ENCODE measurements at regions not wholly inside any gene's neighbourhood (a gene's known extent, or its start where the extent isn't known, plus 50 kb on each side); places are given as distances from the start of the nearest gene placed in this dataset.
"Not testable (repeated sequence)": the region's sequence is repeated elsewhere in the genome, so short reads cannot be mapped to it uniquely, and the experiment has no call there.

GRCh38 chr15:62420371-62420770, 255.3 kb upstream of the C2CD4B start:
- H3K4me3 ChIP-seq (ENCODE audit: low read length); H3K4me1 ChIP-seq (ENCODE audit: control insufficient read depth, insufficient read depth, low read length); DNase-seq (ENCODE audit: low read depth, low spot score); H3K9me3 ChIP-seq (ENCODE audit: control insufficient read depth, insufficient read depth, low read length); H3K27ac ChIP-seq (ENCODE audit: low read length); H3K36me3 ChIP-seq (ENCODE audit: control insufficient read depth, insufficient read depth, low read length); H3K27me3 ChIP-seq (ENCODE audit: control insufficient read depth, insufficient read depth, low read length): not testable (repeated sequence)
- WGBS (ENCODE audit: insufficient coverage, insufficient read length) = no CpG with 5 or more reads among the region's 6 CpGs

DNA sequence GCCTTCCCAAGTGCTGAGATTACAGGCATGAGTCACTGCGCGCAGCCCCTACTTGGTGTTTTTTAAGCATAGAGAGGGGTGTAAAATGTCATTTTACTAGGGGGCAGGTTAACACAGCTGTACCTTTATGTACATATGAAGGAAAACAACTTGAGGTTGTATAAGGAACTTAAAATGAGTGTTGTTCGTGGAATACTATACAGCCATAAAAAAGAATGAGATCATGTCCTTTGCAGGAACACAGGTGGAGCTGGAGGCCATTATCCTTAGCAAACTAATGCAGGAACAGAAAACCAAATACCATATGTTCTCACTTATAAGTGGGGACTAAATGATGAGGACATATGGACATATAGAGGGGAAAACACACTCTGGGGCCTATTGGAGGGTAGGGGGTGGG, 256.2 kb upstream of the C2CD4B start:
- H3K27ac ChIP-seq (ENCODE audit: low read length) = no peak overlapping the region
- no peaks in the 10 kb centered on the region for H3K27me3 ChIP-seq (ENCODE audit: control insufficient read depth, insufficient read depth, low read length)
- no peak for DNase-seq (ENCODE audit: low read depth, low spot score)
- no CpG with 5 or more reads among the region's 3 CpGs for WGBS (ENCODE audit: insufficient coverage, insufficient read length)
- H3K4me3 ChIP-seq (ENCODE audit: low read length) = no peak overlapping the region
- H3K4me1 ChIP-seq (ENCODE audit: control insufficient read depth, insufficient read depth, low read length) = peaks cover 5% of the 10 kb centered on the region
- H3K9me3 ChIP-seq (ENCODE audit: control insufficient read depth, insufficient read depth, low read length) = no peaks in the 10 kb centered on the region
- no peaks in the 10 kb centered on the region for H3K36me3 ChIP-seq (ENCODE audit: control insufficient read depth, insufficient read depth, low read length)

DNA sequence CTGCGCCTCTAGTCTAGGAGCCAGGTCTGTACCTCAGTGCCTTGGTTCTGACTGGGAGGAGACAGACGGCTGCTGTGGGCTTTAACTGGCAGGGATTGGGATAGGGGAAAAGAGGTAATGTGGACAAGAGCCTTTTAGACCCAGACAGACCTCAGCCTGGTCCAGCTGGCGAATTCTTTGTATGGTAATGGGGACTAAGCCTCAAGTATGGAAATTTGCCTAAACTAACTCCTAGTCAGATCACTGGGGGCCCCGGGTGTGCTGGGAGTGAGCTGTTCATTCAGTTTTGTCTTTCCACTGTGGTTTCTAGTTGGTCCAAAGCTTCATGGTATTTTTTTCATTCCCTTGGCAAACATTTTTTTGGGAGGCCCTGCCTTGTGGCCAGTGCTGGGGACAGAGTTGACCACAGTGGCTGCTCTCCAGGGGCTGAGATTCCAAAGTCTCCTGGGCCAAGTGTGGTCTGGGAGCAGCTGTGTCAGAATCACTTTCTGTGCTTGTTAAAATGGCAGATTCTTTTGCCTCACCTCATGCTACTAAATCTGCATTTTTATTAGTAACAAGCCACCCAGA, 261.4 kb upstream of the C2CD4B start:
- no peak for DNase-seq (ENCODE audit: low read depth, low spot score)
- Histone ChIP-seq H3K4me1 (ENCODE audit: control insufficient read depth, insufficient read depth, low read length) (peaks cover 1% of the 10 kb centered on the region; the same call in 1 of the 2 replicates), H3K27ac (ENCODE audit: low read length) (no peak overlapping the region), H3K4me3 (ENCODE audit: low read length) (no peak overlapping the region), H3K9me3 (ENCODE audit: control insufficient read depth, insufficient read depth, low read length) (no peaks in the 10 kb centered on the region), H3K36me3 (ENCODE audit: control insufficient read depth, insufficient read depth, low read length) (no peaks in the 10 kb centered on the region), H3K27me3 (ENCODE audit: control insufficient read depth, insufficient read depth, low read length) (no peaks in the 10 kb centered on the region)
- WGBS (ENCODE audit: insufficient coverage, insufficient read length) = no CpG with 5 or more reads among the region's 4 CpGs

GRCh38 chr15:62428259-62428658, 263.2 kb upstream of the C2CD4B start:
- Histone ChIP-seq H3K36me3 (ENCODE audit: control insufficient read depth, insufficient read depth, low read length) (no peaks in the 10 kb centered on the region), H3K9me3 (ENCODE audit: control insufficient read depth, insufficient read depth, low read length) (no peaks in the 10 kb centered on the region), H3K27ac (ENCODE audit: low read length) (no peak overlapping the region), H3K27me3 (ENCODE audit: control insufficient read depth, insufficient read depth, low read length) (no peaks in the 10 kb centered on the region), H3K4me3 (ENCODE audit: low read length) (no peak overlapping the region), H3K4me1 (ENCODE audit: control insufficient read depth, insufficient read depth, low read length) (peaks cover 1% of the 10 kb centered on the region; the same call in 1 of the 2 replicates)
- DNase-seq (ENCODE audit: low read depth, low spot score) = no peak
- WGBS (ENCODE audit: insufficient coverage, insufficient read length) = no CpG with 5 or more reads among the region's 8 CpGs

- Histone ChIP-seq H3K4me3 (ENCODE audit: low read length) (no peak overlapping the region), H3K27ac (ENCODE audit: low read length) (no peak overlapping the region)
Observed at GRCh38 chr15:62428851-62429598, 263.9 kb upstream of the C2CD4B start.

GRCh38 chr15:62430056-62430455, 265.0 kb upstream of the C2CD4B start:
- no peaks in the 10 kb centered on the region for H3K27me3 ChIP-seq (ENCODE audit: control insufficient read depth, insufficient read depth, low read length)
- H3K27ac ChIP-seq (ENCODE audit: low read length) = no peak overlapping the region
- no CpG with 5 or more reads among the region's 2 CpGs for WGBS (ENCODE audit: insufficient coverage, insufficient read length)
- H3K4me1 ChIP-seq (ENCODE audit: control insufficient read depth, insufficient read depth, low read length) = peaks cover 1% of the 10 kb centered on the region; the same call in 1 of the 2 replicates
- H3K9me3 ChIP-seq (ENCODE audit: control insufficient read depth, insufficient read depth, low read length) = no peaks in the 10 kb centered on the region
- no peak overlapping the region for H3K4me3 ChIP-seq (ENCODE audit: low read length)
- DNase-seq (ENCODE audit: low read depth, low spot score) = no peak
- H3K36me3 ChIP-seq (ENCODE audit: control insufficient read depth, insufficient read depth, low read length) = no peaks in the 10 kb centered on the region

More at GRCh38 chr15:62428851-62429598, 263.9 kb upstream of the C2CD4B start:
- Histone ChIP-seq H3K4me1 (ENCODE audit: control insufficient read depth, insufficient read depth, low read length) (peaks cover 1% of the 10 kb centered on the region; the same call in 1 of the 2 replicates), H3K36me3 (ENCODE audit: control insufficient read depth, insufficient read depth, low read length) (no peaks in the 10 kb centered on the region), H3K27me3 (ENCODE audit: control insufficient read depth, insufficient read depth, low read length) (no peaks in the 10 kb centered on the region), H3K9me3 (ENCODE audit: control insufficient read depth, insufficient read depth, low read length) (no peaks in the 10 kb centered on the region)
- no peak for DNase-seq (ENCODE audit: low read depth, low spot score)
- WGBS (ENCODE audit: insufficient coverage, insufficient read length) = no CpG with 5 or more reads among the region's 14 CpGs

- DNase-seq (ENCODE audit: low read depth, low spot score) = no peak
- Histone ChIP-seq H3K36me3 (ENCODE audit: control insufficient read depth, insufficient read depth, low read length) (no peaks in the 10 kb centered on the region), H3K4me1 (ENCODE audit: control insufficient read depth, insufficient read depth, low read length) (peaks cover 1% of the 10 kb centered on the region; the same call in 1 of the 2 replicates), H3K27me3 (ENCODE audit: control insufficient read depth, insufficient read depth, low read length) (no peaks in the 10 kb centered on the region), H3K27ac (ENCODE audit: low read length) (no peak overlapping the region), H3K4me3 (ENCODE audit: low read length) (no peak overlapping the region), H3K9me3 (ENCODE audit: control insufficient read depth, insufficient read depth, low read length) (no peaks in the 10 kb centered on the region)
- no CpG with 5 or more reads among the region's 4 CpGs for WGBS (ENCODE audit: insufficient coverage, insufficient read length)
Observed at GRCh38 chr15:62430552-62430951, 265.5 kb upstream of the C2CD4B start.

DNA sequence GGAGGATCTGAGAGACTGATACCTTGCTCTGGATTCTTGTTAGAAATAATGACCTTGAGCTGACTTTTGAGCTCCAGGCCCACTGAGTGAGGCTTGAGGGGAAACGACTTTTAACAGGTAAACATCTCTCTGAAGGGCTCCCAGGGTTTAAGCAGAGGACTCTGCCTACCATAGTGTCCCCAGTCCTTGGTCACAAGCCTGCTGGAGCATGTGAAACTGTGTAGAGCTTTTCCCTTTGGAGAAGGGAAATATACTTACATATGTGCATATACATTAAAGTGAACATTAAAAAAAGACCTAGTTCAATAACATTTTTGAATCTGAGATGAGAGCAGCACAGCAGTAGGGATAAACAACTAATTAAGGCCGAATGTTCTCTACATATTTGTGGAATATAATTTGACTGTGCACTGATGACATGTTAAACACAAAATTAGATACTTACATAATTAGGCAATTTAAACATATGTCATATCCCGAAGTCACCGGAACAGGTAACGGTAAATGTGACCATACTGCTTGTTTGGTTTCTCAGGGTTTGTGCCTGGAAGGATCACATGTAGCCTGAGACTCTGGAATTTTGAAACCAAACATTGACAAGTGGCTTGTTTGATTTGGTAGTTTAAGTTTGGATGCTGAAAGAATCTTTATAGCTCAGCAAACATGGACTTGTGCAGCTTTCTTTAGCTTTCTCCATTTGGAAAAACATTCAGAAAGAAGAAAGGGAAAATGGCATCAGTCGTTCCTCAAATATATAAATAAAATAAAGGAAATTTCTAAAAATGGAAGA, 266.1 kb upstream of the C2CD4B start:
- no peaks in the 10 kb centered on the region for H3K36me3 ChIP-seq (ENCODE audit: control insufficient read depth, insufficient read depth, low read length)
- H3K9me3 ChIP-seq (ENCODE audit: control insufficient read depth, insufficient read depth, low read length) = no peaks in the 10 kb centered on the region
- WGBS (ENCODE audit: insufficient coverage, insufficient read length) = no CpG with 5 or more reads among the region's 6 CpGs
- no peaks in the 10 kb centered on the region for H3K27me3 ChIP-seq (ENCODE audit: control insufficient read depth, insufficient read depth, low read length)
- H3K4me3 ChIP-seq (ENCODE audit: low read length) = no peak overlapping the region
- DNase-seq (ENCODE audit: low read depth, low spot score) = no peak
- no peak overlapping the region for H3K27ac ChIP-seq (ENCODE audit: low read length)
- H3K4me1 ChIP-seq (ENCODE audit: control insufficient read depth, insufficient read depth, low read length) = peaks cover under 1% of the 10 kb centered on the region; the same call in 1 of the 2 replicates

- no peaks in the 10 kb centered on the region for H3K27me3 ChIP-seq (ENCODE audit: control insufficient read depth, insufficient read depth, low read length)
- H3K4me3 ChIP-seq (ENCODE audit: low read length) = no peak overlapping the region
- WGBS (ENCODE audit: insufficient coverage, insufficient read length) = no CpG with 5 or more reads among the region's 5 CpGs
- no peaks in the 10 kb centered on the region for H3K4me1 ChIP-seq (ENCODE audit: control insufficient read depth, insufficient read depth, low read length)
- no peak for DNase-seq (ENCODE audit: low read depth, low spot score)
- no peak overlapping the region for H3K27ac ChIP-seq (ENCODE audit: low read length)
- no peaks in the 10 kb centered on the region for H3K9me3 ChIP-seq (ENCODE audit: control insufficient read depth, insufficient read depth, low read length)
- no peaks in the 10 kb centered on the region for H3K36me3 ChIP-seq (ENCODE audit: control insufficient read depth, insufficient read depth, low read length)
Observed at GRCh38 chr15:62431817-62432216, 266.7 kb upstream of the C2CD4B start.

- no peak for DNase-seq (ENCODE audit: low read depth, low spot score)
- Histone ChIP-seq H3K4me3 (ENCODE audit: low read length) (no peak overlapping the region), H3K9me3 (ENCODE audit: control insufficient read depth, insufficient read depth, low read length) (no peaks in the 10 kb centered on the region), H3K27me3 (ENCODE audit: control insufficient read depth, insufficient read depth, low read length) (no peaks in the 10 kb centered on the region), H3K4me1 (ENCODE audit: control insufficient read depth, insufficient read depth, low read length) (no peaks in the 10 kb centered on the region), H3K27ac (ENCODE audit: low read length) (no peak overlapping the region), H3K36me3 (ENCODE audit: control insufficient read depth, insufficient read depth, low read length) (no peaks in the 10 kb centered on the region)
- no CpG with 5 or more reads among the region's 5 CpGs for WGBS (ENCODE audit: insufficient coverage, insufficient read length)
Observed at GRCh38 chr15:62432702-62433398, 267.8 kb upstream of the C2CD4B start.
